B cell (primary cell): ENCODE measurements at regions not wholly inside any gene's neighbourhood (a gene's known extent, or its start where the extent isn't known, plus 50 kb on each side); places are given as distances from the start of the nearest gene placed in this dataset.

Experiments used
- ATAC-seq: fragments of 200-7000 bp; cut with Tn5 transposase; one replicate; pipeline ENCODE4 v1.10.0; 2021; ENCODE audit warnings: low read depth, mild to moderate bottlenecking, moderate number of reproducible peaks, moderate library complexity
- CTCF ChIA-PET: fragments of 350-600 bp; sonication (Branson Sonifier 250); formaldehyde crosslinking; loops from one replicate; lab custom pipeline; 2021; ENCODE audit warnings: antibody characterized with exemption, inconsistent platforms; lab: Charles Lee
- POLR2A ChIA-PET: fragments of 350-600 bp; sonication (Branson Sonifier 250); formaldehyde crosslinking; loops from one replicate; lab custom pipeline; 2021; ENCODE audit warnings: antibody characterized with exemption; lab: Charles Lee
- DNase-seq: peaks from one replicate; pipeline ENCODE4 v3.0.0; 2013
- H2AFZ ChIP-seq: 2 replicates; pipeline ENCODE4 v1.6.1; 2012; ENCODE audit warnings: mild to moderate bottlenecking, low read depth, low read length; ENCODE audit not compliant: insufficient read depth, poor library complexity, severe bottlenecking
- H3K27ac ChIP-seq, 2 donors: 1 replicate in 1 of 2; 2 replicates in 1 of 2; pipeline ENCODE4 v1.5.1; 2012 to 2013; ENCODE audit warnings: low read length in 2 of 2, mild to moderate bottlenecking in 2 of 2, moderate library complexity in 1 of 2
- H3K27me3 ChIP-seq, 4 experiments: fragments of 200-600 bp in 1 of 4; sonication (generic) in 1 of 4; replicated peaks in 1 of 4; 1 replicate in 2 of 4; 2 replicates in 2 of 4; pipeline versions ENCODE4 v1.6.1 to v1.7.0; 2013 to 2016; ENCODE audit warnings: low read length in 3 of 4, mild to moderate bottlenecking in 2 of 4, mixed read lengths in 1 of 4, moderate library complexity in 1 of 4; ENCODE audit not compliant: insufficient read depth in 4 of 4, control insufficient read depth in 3 of 4; ENCODE audit errors: control extremely low read depth in 1 of 4
- H3K36me3 ChIP-seq, 2 experiments: replicated peaks in 1 of 2; 1 replicate in 1 of 2; 2 replicates in 1 of 2; pipeline versions ENCODE4 v1.6.1 to v1.7.1; 2013; ENCODE audit warnings: low read length in 1 of 2; ENCODE audit not compliant: insufficient read depth in 2 of 2, control insufficient read depth in 1 of 2; ENCODE audit errors: control extremely low read depth in 1 of 2, extremely low read depth in 1 of 2
- H3K4me1 ChIP-seq, 2 donors: fragments of 200-600 bp in 1 of 2; sonication (generic) in 1 of 2; 1 replicate in 1 of 2; 2 replicates in 1 of 2; pipeline versions ENCODE4 v1.5.1 to v1.6.1; 2013 to 2017; ENCODE audit warnings: low read length in 2 of 2; ENCODE audit not compliant: control insufficient read depth in 2 of 2, insufficient read depth in 2 of 2
- H3K4me2 ChIP-seq: replicated peaks from 2 replicates; pipeline ENCODE3; 2012; ENCODE audit warnings: mild to moderate bottlenecking, low read depth, low read length; ENCODE audit not compliant: poor library complexity, severe bottlenecking
- H3K4me3 ChIP-seq, 5 experiments: fragments of 200-600 bp in 1 of 5; sonication (generic) in 1 of 5; 1 replicate in 3 of 5; 2 replicates in 2 of 5; pipeline versions ENCODE4 v1.5.1 to v1.7.0; 2011 to 2016; ENCODE audit warnings: low read length in 4 of 5, mild to moderate bottlenecking in 4 of 5, low read depth in 2 of 5, control low read depth in 1 of 5, moderate library complexity in 1 of 5; ENCODE audit not compliant: insufficient read depth in 1 of 5; ENCODE audit errors: control extremely low read depth in 1 of 5, extremely low read depth in 1 of 5
- H3K79me2 ChIP-seq: fragments of 200-600 bp; sonication (generic); one replicate; pipeline ENCODE4 v1.6.0; 2016; ENCODE audit warnings: low read length; ENCODE audit not compliant: control insufficient read depth, insufficient read depth
- H3K9ac ChIP-seq: fragments of 200-600 bp; sonication (generic); 2 replicates; pipeline ENCODE4 v1.6.1; 2017; ENCODE audit warnings: mild to moderate bottlenecking, low read length, moderate library complexity
- H3K9me3 ChIP-seq, 3 donors: one replicate each; pipeline versions ENCODE4 v1.6.1 to v1.7.1; 2013; ENCODE audit warnings: low read length in 2 of 3; ENCODE audit not compliant: control insufficient read depth in 2 of 3, insufficient read depth in 1 of 3; ENCODE audit errors: control extremely low read depth in 1 of 3
- H4K20me1 ChIP-seq: 2 replicates; pipeline ENCODE4 v1.6.0; 2012; ENCODE audit warnings: mild to moderate bottlenecking, low read length; ENCODE audit not compliant: insufficient read depth, control insufficient read depth, poor library complexity, severe bottlenecking
- H3K27ac Mint-ChIP-seq: one replicate; pipeline ENCODE4 v1.8.0; 2021; ENCODE audit warnings: mixed read lengths
- H3K27me3 Mint-ChIP-seq: one replicate; pipeline ENCODE4 v1.8.0; 2021; ENCODE audit warnings: mixed read lengths
- H3K4me1 Mint-ChIP-seq: one replicate; pipeline ENCODE4 v1.8.0; 2021; ENCODE audit warnings: mixed read lengths
- H3K4me3 Mint-ChIP-seq: one replicate; pipeline ENCODE4 v1.8.0; 2021; ENCODE audit warnings: mixed read lengths
- H3K9me3 Mint-ChIP-seq: one replicate; pipeline ENCODE4 v1.8.0; 2022; ENCODE audit warnings: mixed read lengths; ENCODE audit not compliant: insufficient read depth
- CTCF ChIP-seq: fragments of 200-600 bp; IDR thresholded peaks from one replicate; pipeline ENCODE4 v1.8.0; 2022; ENCODE audit warnings: antibody characterized with exemption, mild to moderate bottlenecking
- EZH2 ChIP-seq: IDR thresholded peaks from 2 replicates; pipeline ENCODE4 v1.6.1; 2012; ENCODE audit warnings: borderline replicate concordance, low read depth, mild to moderate bottlenecking, moderate library complexity, low read length; ENCODE audit not compliant: insufficient read depth, poor library complexity, severe bottlenecking
- WGBS: methylation state at CpG from one replicate; pipeline ENCODE4 v1.1.5; 2013; ENCODE audit warnings: missing lambda C conversion rate; ENCODE audit not compliant: insufficient coverage; 5-methylcytosine and 5-hydroxymethylcytosine counted together
- intact Hi-C: fragments of 100-400 bp; cut with micrococcal nuclease; formaldehyde crosslinking; loops from one replicate; pipeline ENCODE4 v1.10.0; 2022

- Mint-ChIP-seq H3K9me3 (no peaks in the 10 kb centered on the region), H3K27me3 (peaks cover 10% of the 10 kb centered on the region), H3K27ac (no peak overlapping the region), H3K4me1 (peaks cover 2% of the 10 kb centered on the region), H3K4me3 (no peak overlapping the region)
- Histone ChIP-seq H3K9ac (no peak overlapping the region), H3K36me3 (no peaks in the 10 kb centered on the region), H3K9me3 (no peaks in the 10 kb centered on the region), H3K4me2 (no peak overlapping the region), H3K27ac (no peak overlapping the region), H3K4me3 (no peak overlapping the region), H3K79me2 (no peaks in the 10 kb centered on the region), H3K4me1 (no peaks in the 10 kb centered on the region), H4K20me1 (no peaks in the 10 kb centered on the region), H2AFZ (no peak overlapping the region), H3K27me3 (no peaks in the 10 kb centered on the region)
- no peak for TF ChIP-seq EZH2
- TF ChIP-seq CTCF: no peak
- DNase-seq (no peak), ATAC-seq (no peak)
- ChIA-PET POLR2A (no interaction called here), CTCF (no interaction called here)
- WGBS: 84% methylated on average over 23 of the region's 24 CpGs
- intact Hi-C loops: no loop called here
Observed at GRCh38 chr6:169845426-169846285, 94.2 kb downstream of the ERMARD start.

GRCh38 chr6:169844946-169845345, 93.5 kb downstream of the ERMARD start:
- H3K27ac ChIP-seq: no peak overlapping the region
- intact Hi-C loops: no loop called here
- H2AFZ ChIP-seq: no peak overlapping the region
- no peak overlapping the region for H3K4me2 ChIP-seq
- Mint-ChIP-seq H3K27ac (no peak overlapping the region), H3K9me3 (no peaks in the 10 kb centered on the region), H3K4me1 (peaks cover 2% of the 10 kb centered on the region), H3K27me3 (peaks cover 10% of the 10 kb centered on the region), H3K4me3 (no peak overlapping the region)
- CTCF ChIA-PET: interaction anchor here (3.1 kb wide), 1 partner anchor 13 kb away, joined by 13 read pairs; no protein-coding TSS in a partner anchor
- no peaks in the 10 kb centered on the region for H3K36me3 ChIP-seq
- no peak overlapping the region for H3K9ac ChIP-seq
- 93% methylated on average over 9 of the region's 9 CpGs for WGBS
- DNase-seq (no peak), ATAC-seq (no peak)
- peaks cover 0 to 6% (median 0%) of the 10 kb centered on the region in 3 donors for H3K9me3 ChIP-seq
- H3K4me1 ChIP-seq: no peaks in the 10 kb centered on the region
- TF ChIP-seq EZH2 (no peak), CTCF (no peak)
- no peaks in the 10 kb centered on the region for H3K79me2 ChIP-seq
- POLR2A ChIA-PET: no interaction called here
- no peak overlapping the region for H3K4me3 ChIP-seq
- no peaks in the 10 kb centered on the region for H3K27me3 ChIP-seq
- no peaks in the 10 kb centered on the region for H4K20me1 ChIP-seq
